ENCODE measurements at regions not wholly inside any gene's neighbourhood (a gene's known extent, or its start where the extent isn't known, plus 50 kb on each side); places are given as distances from the start of the nearest gene placed in this dataset.

GRCh38 chr6:95517004-95517403 is 60.3 kb upstream of the MANEA start:
- no peak for DNase-seq
- POLR2A ChIA-PET: no interaction called here
- Mint-ChIP-seq H3K27me3 (peaks cover 0 to 13% (median 8%) of the 10 kb centered on the region in 5 donors), H3K27ac (no peak overlapping the region), H3K4me3 (no peak overlapping the region), H3K36me3 (no peaks in the 10 kb centered on the region), H3K4me1 (no peaks in the 10 kb centered on the region), H3K9me3 (no peaks in the 10 kb centered on the region)
- ATAC-seq: no peak

GRCh38 chr6:95517568-95517967 is 59.8 kb upstream of the MANEA start:
- POLR2A ChIA-PET: no interaction called here
- ATAC-seq: no peak
- DNase-seq: no peak
- H3K4me3 Mint-ChIP-seq: no peak overlapping the region
- no peak overlapping the region for H3K27ac Mint-ChIP-seq
- no peaks in the 10 kb centered on the region for H3K9me3 Mint-ChIP-seq
- H3K36me3 Mint-ChIP-seq: no peaks in the 10 kb centered on the region
- no peaks in the 10 kb centered on the region for H3K4me1 Mint-ChIP-seq
- H3K27me3 Mint-ChIP-seq: peaks cover 0 to 9% (median 8%) of the 10 kb centered on the region in 5 donors

- POLR2A ChIA-PET: no interaction called here
- H3K9me3 Mint-ChIP-seq: no peaks in the 10 kb centered on the region
- DNase-seq (no peak), ATAC-seq (no peak)
- no peak overlapping the region for H3K4me3 Mint-ChIP-seq
- no peaks in the 10 kb centered on the region for H3K4me1 Mint-ChIP-seq
- no peaks in the 10 kb centered on the region for H3K36me3 Mint-ChIP-seq
- H3K27ac Mint-ChIP-seq: peak overlapping the region in 1 of 10 donors; percentile 13
- H3K27me3 Mint-ChIP-seq: peaks cover 0 to 4% (median 0%) of the 10 kb centered on the region in 5 donors
Measured at GRCh38 chr6:95518630-95519227, 58.6 kb upstream of the MANEA start.

GRCh38 chr6:95519228-95520037 is 57.9 kb upstream of the MANEA start:
- no peak overlapping the region for H3K27ac Mint-ChIP-seq
- ATAC-seq (no peak), DNase-seq (no peak)
- H3K36me3 Mint-ChIP-seq: no peaks in the 10 kb centered on the region
- no peaks in the 10 kb centered on the region for H3K4me1 Mint-ChIP-seq
- POLR2A ChIA-PET: no interaction called here
- no peaks in the 10 kb centered on the region for H3K9me3 Mint-ChIP-seq
- peaks cover 0 to 4% (median 0%) of the 10 kb centered on the region in 5 donors for H3K27me3 Mint-ChIP-seq
- no peak overlapping the region for H3K4me3 Mint-ChIP-seq

GRCh38 chr6:95521181-95521580 is 56.2 kb upstream of the MANEA start:
- ATAC-seq (no peak), DNase-seq (no peak)
- Mint-ChIP-seq H3K4me1 (no peaks in the 10 kb centered on the region), H3K27ac (no peak overlapping the region), H3K4me3 (no peak overlapping the region), H3K9me3 (peaks cover 0 to 3% (median 0%) of the 10 kb centered on the region in 9 donors), H3K36me3 (no peaks in the 10 kb centered on the region), H3K27me3 (peaks cover 0 to 4% (median 3%) of the 10 kb centered on the region in 5 donors)
- POLR2A ChIA-PET: no interaction called here

All from naive thymus-derived CD8-positive, alpha-beta T cell (primary cell).